MM.1S (cell line): ENCODE measurements at regions not wholly inside any gene's neighbourhood (a gene's known extent, or its start where the extent isn't known, plus 50 kb on each side); places are given as distances from the start of the nearest gene placed in this dataset.

Experiments used
- DNase-seq: peaks from one replicate; pipeline ENCODE4 v3.0.0-alpha.2; 2015
- H2AFZ ChIP-seq: fragments of 300-600 bp; sonication (generic); 2 replicates; pipeline ENCODE4 v1.6.0; 2016; ENCODE audit warnings: antibody characterized with exemption, low read length
- H3F3A ChIP-seq: fragments of 300-600 bp; sonication (generic); 2 replicates; pipeline ENCODE4 v1.6.1; 2016; ENCODE audit warnings: mild to moderate bottlenecking, antibody characterized with exemption, low read length, moderate library complexity, mixed read lengths; ENCODE audit not compliant: insufficient read depth
- H3K27ac ChIP-seq: fragments of 300-600 bp; sonication (generic); 2 replicates; pipeline ENCODE4 v1.5.1; 2016; ENCODE audit warnings: mild to moderate bottlenecking, low read length
- H3K27me3 ChIP-seq: fragments of 300-600 bp; sonication (generic); replicated peaks from 2 replicates; pipeline ENCODE4 v1.6.0; 2016; ENCODE audit warnings: low read length; ENCODE audit not compliant: insufficient read depth
- H3K36me3 ChIP-seq: fragments of 300-600 bp; sonication (generic); replicated peaks from 2 replicates; pipeline ENCODE4 v1.6.1; 2016; ENCODE audit warnings: mild to moderate bottlenecking, low read length, mixed read lengths; ENCODE audit not compliant: insufficient read depth
- H3K4me1 ChIP-seq: fragments of 300-600 bp; sonication (generic); 2 replicates; pipeline ENCODE4 v1.6.1; 2016; ENCODE audit warnings: low read length, mixed read lengths
- H3K4me2 ChIP-seq: fragments of 300-600 bp; sonication (generic); 2 replicates; pipeline ENCODE4 v1.6.0; 2016; ENCODE audit warnings: low read depth, low read length
- H3K4me3 ChIP-seq: fragments of 300-600 bp; sonication (generic); 2 replicates; pipeline ENCODE4 v1.5.1; 2016; ENCODE audit warnings: low read length, mixed read lengths
- H3K79me2 ChIP-seq: fragments of 300-600 bp; sonication (generic); 2 replicates; pipeline ENCODE4 v1.6.1; 2016; ENCODE audit warnings: mixed run types, low read length, mixed read lengths
- H3K9ac ChIP-seq: fragments of 300-600 bp; sonication (generic); 2 replicates; pipeline ENCODE4 v1.6.1; 2016; ENCODE audit warnings: low read length, mixed read lengths
- H3K9me2 ChIP-seq: fragments of 300-600 bp; sonication (generic); replicated peaks from 2 replicates; pipeline ENCODE4 v1.6.1; 2016; ENCODE audit warnings: mild to moderate bottlenecking, low read length, mixed read lengths; ENCODE audit not compliant: insufficient read depth
- H3K9me3 ChIP-seq: fragments of 300-600 bp; sonication (generic); replicated peaks from 2 replicates; pipeline ENCODE4 v1.6.1; 2016; ENCODE audit warnings: mild to moderate bottlenecking, low read length, mixed read lengths; ENCODE audit not compliant: insufficient read depth
- H4K20me1 ChIP-seq: fragments of 300-600 bp; sonication (generic); 2 replicates; pipeline ENCODE4 v1.6.1; 2016; ENCODE audit warnings: mild to moderate bottlenecking, low read length, moderate library complexity, mixed read lengths; ENCODE audit not compliant: insufficient read depth
- EZH2 ChIP-seq: fragments of 300-600 bp; sonication (generic); optimal IDR thresholded peaks from 2 replicates; pipeline ENCODE3; 2017; ENCODE audit warnings: low read depth, mild to moderate bottlenecking, antibody characterized with exemption, low read length, mixed read lengths
- EZH2phosphoT487 ChIP-seq: fragments of 300-600 bp; sonication (generic); IDR thresholded peaks from 2 replicates; pipeline ENCODE4 v1.6.1; 2018; ENCODE audit warnings: antibody characterized with exemption, low read length
- TF ChIP-seq, protein P1 (sequence below): fragments of 300-600 bp; sonication (generic); IDR thresholded peaks from 2 replicates; pipeline ENCODE4 v1.5.1; 2016; ENCODE audit warnings: antibody characterized with exemption, low read length, mixed read lengths

DNA sequence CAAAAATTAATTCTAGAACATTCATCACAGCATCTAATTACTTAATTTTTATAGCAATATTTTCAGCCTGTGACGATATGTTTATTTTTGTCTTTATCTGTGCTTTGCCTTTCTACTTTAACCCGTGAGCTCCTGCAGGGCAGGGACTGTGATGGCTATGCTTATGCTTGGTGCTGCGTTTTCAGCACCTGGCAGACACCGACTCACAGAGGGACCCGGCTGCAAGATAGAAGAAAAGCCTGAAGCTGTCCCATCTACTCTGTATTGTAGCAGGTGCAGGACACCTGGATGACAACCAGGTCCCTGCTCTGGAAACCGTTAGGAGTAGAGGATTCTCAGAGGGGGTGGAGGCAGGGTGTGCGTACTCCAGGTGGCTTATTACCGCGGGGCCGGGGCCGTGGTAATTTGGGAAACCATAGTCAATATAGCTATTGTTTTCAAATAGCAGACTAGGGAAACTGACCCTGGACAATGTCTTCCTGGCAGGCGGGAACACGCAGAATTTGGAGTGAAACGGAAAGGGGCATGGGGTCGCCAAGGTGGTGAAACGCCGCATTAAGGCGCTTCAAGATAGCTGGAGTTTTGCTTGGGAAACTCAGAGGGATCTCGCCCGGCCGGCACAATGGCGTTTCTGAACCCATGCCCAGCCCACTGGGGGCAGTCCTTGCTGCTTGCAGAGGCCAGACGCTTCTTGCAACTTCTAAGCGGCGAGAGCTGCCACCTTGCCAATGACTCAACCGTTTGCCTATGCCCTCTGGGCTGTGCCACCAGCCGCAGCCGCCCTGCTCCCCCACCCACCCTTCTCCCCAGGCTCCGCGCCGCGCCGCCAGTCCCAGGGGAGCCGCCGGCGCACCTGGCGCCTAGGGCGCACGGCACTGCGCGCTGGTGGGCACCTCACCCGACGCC lies 140.1 kb upstream of the PALM2AKAP2 start:
- Histone ChIP-seq H3K9me2 (no peaks in the 10 kb centered on the region), H3K4me3 (peak overlapping the region; percentile 38), H3F3A (no peaks in the 10 kb centered on the region), H3K9ac (no peak overlapping the region), H3K4me2 (peak overlapping the region; percentile 70), H3K9me3 (no peaks in the 10 kb centered on the region), H2AFZ (peak overlapping the region; percentile 41; the same call in 1 of the 2 replicates), H3K79me2 (no peaks in the 10 kb centered on the region), H3K27ac (no peak overlapping the region), H3K4me1 (no peaks in the 10 kb centered on the region), H4K20me1 (no peaks in the 10 kb centered on the region), H3K36me3 (no peaks in the 10 kb centered on the region), H3K27me3 (peaks cover 5% of the 10 kb centered on the region; the same call in 1 of the 2 replicates)
- TF ChIP-seq EZH2 (no peak), EZH2phosphoT487 (no peak)
- TF ChIP-seq, protein P1, sequence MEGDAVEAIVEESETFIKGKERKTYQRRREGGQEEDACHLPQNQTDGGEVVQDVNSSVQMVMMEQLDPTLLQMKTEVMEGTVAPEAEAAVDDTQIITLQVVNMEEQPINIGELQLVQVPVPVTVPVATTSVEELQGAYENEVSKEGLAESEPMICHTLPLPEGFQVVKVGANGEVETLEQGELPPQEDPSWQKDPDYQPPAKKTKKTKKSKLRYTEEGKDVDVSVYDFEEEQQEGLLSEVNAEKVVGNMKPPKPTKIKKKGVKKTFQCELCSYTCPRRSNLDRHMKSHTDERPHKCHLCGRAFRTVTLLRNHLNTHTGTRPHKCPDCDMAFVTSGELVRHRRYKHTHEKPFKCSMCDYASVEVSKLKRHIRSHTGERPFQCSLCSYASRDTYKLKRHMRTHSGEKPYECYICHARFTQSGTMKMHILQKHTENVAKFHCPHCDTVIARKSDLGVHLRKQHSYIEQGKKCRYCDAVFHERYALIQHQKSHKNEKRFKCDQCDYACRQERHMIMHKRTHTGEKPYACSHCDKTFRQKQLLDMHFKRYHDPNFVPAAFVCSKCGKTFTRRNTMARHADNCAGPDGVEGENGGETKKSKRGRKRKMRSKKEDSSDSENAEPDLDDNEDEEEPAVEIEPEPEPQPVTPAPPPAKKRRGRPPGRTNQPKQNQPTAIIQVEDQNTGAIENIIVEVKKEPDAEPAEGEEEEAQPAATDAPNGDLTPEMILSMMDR = no peak
- DNase-seq = no peak

DNA sequence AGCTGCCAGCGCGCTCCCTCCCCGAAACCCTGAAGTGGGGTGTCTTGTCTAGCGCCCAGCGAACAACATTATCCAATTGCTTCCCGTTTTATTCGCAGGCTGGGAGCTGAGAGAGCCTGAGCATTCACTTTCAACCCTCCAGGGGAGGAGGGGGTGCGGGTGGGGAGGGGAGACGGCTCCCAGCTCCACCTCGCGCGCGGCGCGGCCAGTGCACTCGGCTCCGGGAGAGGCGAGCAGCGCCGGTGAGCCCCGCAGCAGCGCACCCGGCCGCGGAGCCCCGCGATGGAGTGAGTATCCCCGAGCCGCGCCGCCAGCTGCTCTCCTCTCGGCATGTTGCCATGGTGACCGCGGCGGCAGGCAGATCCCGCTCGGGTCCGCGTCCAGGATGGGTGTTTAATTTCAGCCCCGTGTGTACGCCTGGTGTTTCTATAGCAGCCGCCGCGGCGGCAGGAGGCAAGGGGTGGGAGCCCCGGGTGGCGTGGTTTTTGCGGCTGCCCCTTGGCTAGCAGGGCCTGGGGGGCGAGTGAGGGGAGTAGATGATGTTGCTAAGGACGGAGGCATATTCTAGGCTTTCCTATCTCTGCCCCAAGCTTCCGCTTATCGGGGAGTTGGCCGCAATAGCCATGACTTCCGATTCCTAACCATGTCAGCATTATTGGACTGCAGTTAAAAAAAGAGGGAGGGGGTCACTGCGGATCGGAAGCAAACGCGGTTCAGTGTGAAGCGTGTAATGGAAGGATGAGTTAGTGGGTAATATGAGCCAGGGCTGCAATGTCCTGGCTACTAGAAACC lies 139.2 kb upstream of the PALM2AKAP2 start:
- peaks cover 5% of the 10 kb centered on the region; the same call in 1 of the 2 replicates for H3K27me3 ChIP-seq
- peak overlapping the region; percentile 70 for H3K4me2 ChIP-seq

DNA sequence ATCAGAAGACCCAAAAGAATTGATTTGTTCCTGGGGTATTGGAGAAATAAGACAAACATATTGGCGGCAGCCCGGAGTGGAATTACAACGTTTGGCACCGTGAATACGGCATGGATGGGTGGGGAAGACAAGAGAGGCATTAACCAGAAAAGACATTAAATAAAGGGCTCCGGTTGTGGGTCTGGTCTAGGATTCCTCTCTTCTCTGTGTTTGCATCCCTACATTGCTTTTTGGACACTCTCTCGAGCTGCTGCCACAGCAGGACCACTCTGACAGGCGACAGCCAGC lies 138.7 kb upstream of the PALM2AKAP2 start:
- Histone ChIP-seq H4K20me1 (no peaks in the 10 kb centered on the region), H3K4me2 (no peak overlapping the region), H3K27me3 (peaks cover 5% of the 10 kb centered on the region; the same call in 1 of the 2 replicates), H2AFZ (no peak overlapping the region), H3K36me3 (no peaks in the 10 kb centered on the region), H3K27ac (no peak overlapping the region), H3K9me2 (no peaks in the 10 kb centered on the region), H3K79me2 (no peaks in the 10 kb centered on the region), H3F3A (no peaks in the 10 kb centered on the region), H3K4me1 (no peaks in the 10 kb centered on the region), H3K4me3 (no peak overlapping the region), H3K9me3 (no peaks in the 10 kb centered on the region), H3K9ac (no peak overlapping the region)
- DNase-seq = no peak
- no peak for TF ChIP-seq EZH2phosphoT487
- TF ChIP-seq EZH2 = no peak
- TF ChIP-seq, protein P1 = no peak

More for the DNA sequence above, 139.2 kb upstream of the PALM2AKAP2 start:
- DNase-seq = no peak
- H3F3A ChIP-seq = no peaks in the 10 kb centered on the region
- no peak overlapping the region for H3K27ac ChIP-seq
- H3K4me3 ChIP-seq = peak overlapping the region; percentile 38
- no peaks in the 10 kb centered on the region for H3K79me2 ChIP-seq
- H3K9me3 ChIP-seq = no peaks in the 10 kb centered on the region
- no peaks in the 10 kb centered on the region for H4K20me1 ChIP-seq
- H3K4me1 ChIP-seq = no peaks in the 10 kb centered on the region
- TF ChIP-seq EZH2 (no peak), EZH2phosphoT487 (no peak)
- TF ChIP-seq, protein P1 = no peak
- H3K36me3 ChIP-seq = no peaks in the 10 kb centered on the region
- no peak overlapping the region for H3K9ac ChIP-seq
- no peaks in the 10 kb centered on the region for H3K9me2 ChIP-seq
- H2AFZ ChIP-seq = peak overlapping the region; percentile 41; the same call in 1 of the 2 replicates
